HG03342 (cell line): ENCODE measurements at regions not wholly inside any gene's neighbourhood (a gene's known extent, or its start where the extent isn't known, plus 50 kb on each side); places are given as distances from the start of the nearest gene placed in this dataset.

ENCODE experiments used
- ATAC-seq: cut with Tn5 transposase; IDR thresholded peaks from one replicate; pipeline ENCODE4 v1.9.1; 2021; ENCODE audit warnings: mild to moderate bottlenecking, moderate library complexity; ENCODE audit not compliant: unreplicated experiment

DNA sequence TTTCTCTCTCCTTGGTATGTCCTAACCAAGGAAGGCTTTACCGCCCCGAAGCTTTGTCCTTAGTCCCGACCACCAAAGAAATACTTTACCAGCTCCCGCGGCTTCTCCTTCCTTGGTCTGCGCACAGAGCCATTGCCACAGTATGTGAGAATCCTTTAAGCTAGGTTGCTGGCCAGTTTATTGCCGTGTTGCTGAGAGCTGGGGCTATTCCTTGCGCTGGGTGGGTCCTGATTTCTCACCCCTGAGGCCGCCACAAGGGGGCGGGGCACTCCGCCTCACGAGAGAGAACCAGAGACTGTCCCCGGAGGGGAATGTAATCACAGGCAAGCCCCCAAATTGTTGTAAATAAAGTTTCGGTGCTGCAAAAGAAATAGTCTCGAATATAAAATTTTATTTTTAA, 331.0 kb upstream of the PCDH10 start:
- no peak for ATAC-seq

DNA sequence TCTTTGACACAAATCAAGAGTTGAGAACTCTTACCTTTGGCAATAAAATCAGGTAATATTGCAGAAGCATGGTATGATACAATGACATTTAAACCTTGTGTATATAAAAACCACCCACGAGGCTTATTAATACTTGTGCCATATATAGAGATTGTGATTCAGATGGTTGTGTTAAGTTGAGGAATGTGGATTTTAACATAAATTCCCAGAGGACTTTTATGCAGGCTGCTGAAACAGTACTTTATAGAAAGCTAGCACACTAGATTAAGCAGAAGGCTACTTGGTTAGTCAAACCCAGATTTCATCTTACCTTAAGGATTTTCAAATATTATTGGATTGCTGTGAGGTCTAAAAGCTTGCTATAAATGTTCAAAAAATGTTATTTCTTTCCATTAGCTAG, 325.7 kb upstream of the PCDH10 start:
- no peak for ATAC-seq

DNA sequence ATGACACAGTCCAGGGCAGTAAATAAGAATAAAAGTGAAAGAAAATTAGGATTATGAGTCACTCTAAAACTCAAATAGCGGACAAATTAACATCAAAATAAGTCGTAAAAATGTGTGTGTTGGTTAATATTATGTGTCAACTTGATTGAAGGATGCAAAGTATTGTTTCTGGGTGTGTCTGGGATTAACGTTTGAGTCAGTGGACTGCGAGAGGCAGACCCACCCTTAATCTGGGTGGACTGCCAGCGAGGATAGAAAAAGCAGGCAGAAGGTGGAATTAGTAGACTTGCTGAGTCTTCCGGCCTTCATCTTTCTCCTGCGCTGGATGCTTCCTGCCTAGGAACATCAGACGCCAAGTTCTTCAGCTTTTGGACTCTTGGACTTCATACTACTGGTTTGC, 324.3 kb upstream of the PCDH10 start:
- ATAC-seq: no peak

DNA sequence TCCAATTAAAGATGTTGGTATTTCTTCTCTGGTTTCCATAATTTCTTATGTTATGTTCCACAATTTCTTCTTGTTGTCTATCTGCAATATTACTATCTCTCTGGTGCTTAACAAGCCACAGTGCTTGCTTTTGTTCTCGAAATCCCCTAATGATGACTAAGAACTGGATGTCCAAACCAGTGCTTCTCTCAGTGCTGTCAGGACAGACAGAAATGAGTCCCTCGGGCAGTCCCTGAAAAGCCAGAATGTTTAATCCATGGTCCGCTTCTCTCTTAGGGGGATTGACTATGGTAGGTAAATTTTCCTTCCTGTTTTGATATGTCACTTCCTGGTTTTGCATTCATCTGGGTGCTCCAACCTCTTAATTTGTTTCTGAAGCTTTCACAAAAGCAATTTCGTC, 321.6 kb upstream of the PCDH10 start:
- ATAC-seq: peak; percentile 82

DNA sequence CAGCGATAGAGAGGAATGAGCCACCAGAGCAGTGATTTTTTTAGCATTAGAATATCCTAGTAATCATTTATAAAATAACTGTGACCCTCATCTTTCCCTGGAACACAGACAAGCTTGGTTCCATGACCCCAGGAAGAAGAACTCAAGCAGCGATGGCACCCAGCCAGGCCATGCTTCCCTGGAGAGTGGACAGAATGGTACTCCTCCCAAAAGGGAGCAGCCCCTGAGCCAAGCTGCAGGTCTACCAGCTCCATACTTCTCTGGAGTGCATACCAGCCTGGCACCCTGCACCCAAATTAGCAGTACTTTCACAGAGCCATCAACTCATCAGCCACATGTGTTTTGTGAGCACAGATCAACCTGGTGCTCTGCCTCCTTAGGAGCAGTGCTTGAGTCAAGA, 310.9 kb upstream of the PCDH10 start:
- no peak for ATAC-seq

DNA sequence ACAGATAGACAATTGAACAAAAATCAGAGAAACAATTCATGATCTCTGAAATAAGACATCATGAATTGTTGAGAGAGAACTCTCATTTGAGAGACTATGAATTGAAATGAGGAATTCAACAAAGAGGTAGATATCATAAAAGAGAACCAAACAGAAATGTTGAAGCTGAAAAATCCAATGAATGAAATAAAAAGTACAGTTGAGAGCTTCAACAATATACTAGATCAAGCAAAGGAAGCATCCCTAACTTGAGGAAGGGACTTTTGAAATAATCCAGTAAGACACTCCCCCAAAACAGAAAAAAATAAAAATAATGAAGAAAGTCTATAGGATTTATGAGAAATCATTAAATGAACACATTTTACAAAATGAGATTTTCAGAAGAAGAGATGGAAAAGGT, 310.0 kb upstream of the PCDH10 start:
- no peak for ATAC-seq

DNA sequence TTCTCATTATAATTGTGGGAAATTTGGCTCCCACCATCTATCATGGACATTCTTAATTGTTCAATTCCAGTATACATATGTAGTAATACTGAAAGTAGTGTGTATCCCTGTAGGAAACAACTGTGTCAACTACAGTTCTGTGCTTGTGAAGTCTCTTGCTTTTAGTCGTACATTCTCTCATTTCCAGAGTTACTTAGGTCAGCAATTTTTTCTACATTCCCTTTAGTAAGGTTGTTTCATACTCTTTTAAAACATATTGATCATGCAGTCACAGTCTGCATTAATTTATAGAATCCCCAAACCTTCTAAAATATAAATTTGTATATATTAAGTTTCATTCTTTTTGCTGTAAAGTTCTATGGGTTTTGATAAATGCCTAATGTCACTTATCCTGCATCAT, 289.2 kb upstream of the PCDH10 start:
- ATAC-seq: no peak

DNA sequence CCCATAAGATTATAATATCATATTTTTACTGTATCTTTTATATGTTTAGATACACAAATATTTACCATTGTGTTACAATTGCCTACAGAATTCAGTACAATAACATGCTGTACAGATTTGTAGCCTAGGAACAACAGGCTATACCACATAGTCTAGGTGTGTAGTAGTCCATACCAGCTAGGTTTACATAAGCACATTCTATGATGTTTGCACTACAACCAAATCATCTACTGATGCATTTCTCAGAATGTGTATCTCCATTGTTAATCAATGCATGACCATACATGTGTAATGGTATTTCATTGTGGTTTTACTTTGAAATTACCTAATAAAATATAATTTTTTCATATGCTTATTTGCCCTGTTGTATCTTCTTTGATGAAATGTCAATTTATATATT, 288.1 kb upstream of the PCDH10 start:
- no peak for ATAC-seq

DNA sequence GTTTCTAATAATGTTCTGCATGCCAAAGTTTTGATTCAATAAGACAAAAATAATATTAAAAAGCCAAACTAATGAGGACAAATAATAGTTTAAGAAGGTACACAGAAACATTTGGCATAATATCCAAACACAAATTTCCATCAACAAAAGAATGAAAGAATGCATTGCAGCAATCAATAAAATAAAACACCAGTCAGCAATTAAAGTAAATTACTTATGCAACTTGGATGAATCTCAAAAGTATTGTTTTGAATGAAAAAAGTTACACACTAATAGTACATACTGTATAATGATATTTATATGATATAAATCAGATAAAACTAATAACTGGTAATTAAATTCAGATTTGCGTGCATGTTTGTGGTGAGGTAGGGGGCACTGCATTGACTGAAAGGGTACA, 285.5 kb upstream of the PCDH10 start:
- ATAC-seq: no peak

DNA sequence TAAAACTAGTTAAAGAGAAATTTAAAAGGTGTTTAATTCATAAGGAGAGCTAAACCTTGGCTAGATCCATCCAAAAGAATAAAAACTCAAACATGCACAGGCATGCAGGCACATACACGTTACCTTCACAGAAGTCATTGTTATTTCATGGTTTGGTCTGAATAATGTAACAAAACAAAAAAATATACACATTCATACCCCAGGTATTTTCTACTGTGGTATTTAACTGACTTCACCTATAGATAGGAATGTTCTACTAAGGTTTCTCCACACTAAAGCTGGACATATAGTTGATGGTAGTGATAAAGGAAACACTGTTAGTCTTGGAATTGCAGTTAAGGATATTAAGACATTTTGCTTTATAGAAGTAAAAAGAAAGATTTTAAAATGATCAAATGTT, 283.6 kb upstream of the PCDH10 start:
- no peak for ATAC-seq

DNA sequence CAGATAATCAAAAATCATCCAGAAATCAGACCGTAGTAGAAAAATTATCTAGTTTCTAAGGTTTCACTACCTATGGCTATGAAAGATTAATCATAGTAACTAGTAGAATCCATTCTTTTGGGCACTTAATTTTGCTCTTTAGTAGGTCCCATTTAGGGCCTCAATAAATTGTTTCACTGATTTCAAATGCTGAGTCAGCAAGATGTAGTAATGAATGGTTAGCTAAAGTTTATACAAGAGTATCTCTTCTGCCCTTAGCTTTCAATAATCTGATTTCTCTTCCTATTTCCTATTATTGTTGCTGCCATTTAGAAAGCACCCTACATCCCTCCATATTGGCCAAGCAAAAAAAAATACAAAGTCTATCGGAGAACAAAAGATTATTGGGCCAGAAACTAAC, 283.2 kb upstream of the PCDH10 start:
- no peak for ATAC-seq

DNA sequence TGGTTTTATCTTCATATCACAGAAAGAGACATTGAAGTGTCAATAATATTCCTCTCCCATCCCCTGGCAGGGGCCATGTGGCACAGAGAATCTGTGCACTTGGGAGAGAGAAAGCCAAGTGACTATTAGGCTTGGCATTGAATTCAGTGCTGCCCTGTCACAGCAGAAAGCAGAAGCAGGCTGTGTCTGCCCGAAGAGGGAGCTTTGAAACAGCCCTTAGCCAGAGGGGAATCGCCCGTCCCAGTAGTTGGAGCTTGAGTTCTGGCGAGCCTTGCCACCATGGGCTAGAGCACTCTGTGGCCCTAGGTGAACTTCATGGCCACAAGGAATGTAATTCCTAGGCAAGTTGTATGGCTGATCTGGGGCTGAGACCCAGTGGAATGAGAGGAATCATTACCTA, 282.5 kb upstream of the PCDH10 start:
- no peak for ATAC-seq

DNA sequence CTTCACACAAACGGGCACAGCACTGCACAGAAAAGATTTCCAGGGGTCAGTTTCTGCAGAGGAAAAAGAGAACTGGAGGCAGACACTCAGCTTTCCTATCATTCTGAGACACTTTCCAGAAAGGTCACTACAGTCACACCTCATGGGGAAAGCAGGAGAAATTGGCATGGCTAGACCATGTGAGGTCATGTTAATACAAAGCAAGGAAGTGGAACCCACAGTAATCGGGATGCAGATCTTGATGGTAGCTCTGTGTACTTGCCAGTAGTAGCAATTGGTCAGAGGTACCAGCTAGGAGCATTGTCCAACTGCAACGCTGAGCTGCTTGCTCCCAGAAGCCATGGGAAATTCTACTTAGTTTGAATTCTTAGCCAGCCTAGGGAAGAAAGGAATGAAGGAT, 255.3 kb upstream of the PCDH10 start:
- no peak for ATAC-seq

DNA sequence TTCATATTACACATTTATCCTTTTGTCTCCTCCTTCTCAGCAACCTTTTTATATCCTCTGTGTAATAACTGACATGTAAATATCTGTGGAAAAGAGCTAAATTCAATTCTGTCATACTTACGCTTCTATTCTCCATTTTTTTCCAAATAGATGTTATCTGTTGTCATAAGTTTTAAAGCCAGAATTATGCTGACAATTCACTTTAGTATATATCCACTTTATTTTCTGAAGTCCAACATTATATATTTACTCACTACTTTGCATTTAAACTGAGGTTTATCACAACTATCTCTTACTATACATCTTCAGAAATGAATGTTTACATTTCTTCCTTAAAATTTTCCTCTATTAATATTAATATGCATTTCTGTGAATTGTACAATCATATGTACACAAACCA, 247.9 kb upstream of the PCDH10 start:
- no peak for ATAC-seq

DNA sequence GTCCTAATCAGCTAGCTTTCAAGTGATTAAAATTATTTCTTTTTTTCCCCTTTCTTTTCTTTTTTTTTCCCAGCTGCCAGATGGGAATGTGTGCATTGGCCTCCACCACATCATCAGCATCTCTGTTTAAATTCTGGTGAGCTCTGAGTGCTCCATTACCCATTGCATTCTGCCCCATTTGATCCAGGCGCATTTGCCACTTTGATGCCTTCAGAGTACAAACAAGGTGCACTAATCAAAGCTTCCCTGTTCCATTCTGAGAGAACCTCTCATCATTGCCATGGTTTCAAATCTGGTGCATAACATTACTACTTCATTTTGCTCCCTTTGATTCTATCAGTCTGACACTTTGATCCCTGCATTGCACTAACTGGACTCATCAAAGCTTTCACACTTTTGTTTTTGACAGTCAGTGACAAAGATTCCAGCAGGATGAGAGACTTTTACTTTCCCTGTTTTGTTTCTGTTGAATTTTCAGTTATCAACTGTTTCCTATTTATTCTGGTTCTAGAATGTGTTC, 238.8 kb upstream of the PCDH10 start:
- no peak for ATAC-seq

DNA sequence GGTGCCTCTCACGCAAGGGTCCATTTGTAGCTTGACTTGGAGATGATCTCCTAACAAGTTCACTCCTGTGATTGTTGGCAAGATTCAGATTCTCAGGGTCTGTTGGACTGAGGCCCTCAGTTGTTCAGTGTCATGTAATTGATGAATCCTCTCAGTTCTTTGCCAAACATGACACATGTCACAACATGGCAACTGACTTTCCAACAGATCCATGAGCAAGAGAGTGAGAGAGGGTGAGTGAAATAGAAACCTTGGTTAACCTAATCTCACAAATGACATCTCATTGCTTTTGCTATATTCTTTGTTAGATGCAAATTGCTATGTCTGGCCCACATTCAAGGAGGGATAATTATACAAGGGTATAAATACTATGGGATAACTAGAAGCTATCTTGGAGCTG, 231.0 kb upstream of the PCDH10 start:
- no peak for ATAC-seq

DNA sequence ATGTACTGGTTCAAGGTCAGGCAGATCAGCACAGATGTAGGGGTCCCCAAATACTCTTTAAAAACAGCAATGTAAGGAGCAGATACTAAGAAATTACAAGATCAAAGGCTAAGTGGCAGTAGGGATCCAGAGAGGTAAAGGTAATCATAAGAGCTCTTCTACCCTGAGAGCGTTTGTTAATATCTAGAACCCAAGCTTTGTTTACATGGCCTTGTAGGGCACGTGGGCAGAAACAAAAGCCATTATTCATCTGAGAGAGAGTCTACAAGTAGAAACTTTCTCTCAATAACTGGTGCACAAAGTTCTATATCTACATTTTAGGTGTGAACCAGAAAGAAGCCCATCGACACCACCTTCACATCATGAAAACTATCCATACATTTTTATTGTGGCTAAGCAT, 225.6 kb upstream of the PCDH10 start:
- no peak for ATAC-seq

DNA sequence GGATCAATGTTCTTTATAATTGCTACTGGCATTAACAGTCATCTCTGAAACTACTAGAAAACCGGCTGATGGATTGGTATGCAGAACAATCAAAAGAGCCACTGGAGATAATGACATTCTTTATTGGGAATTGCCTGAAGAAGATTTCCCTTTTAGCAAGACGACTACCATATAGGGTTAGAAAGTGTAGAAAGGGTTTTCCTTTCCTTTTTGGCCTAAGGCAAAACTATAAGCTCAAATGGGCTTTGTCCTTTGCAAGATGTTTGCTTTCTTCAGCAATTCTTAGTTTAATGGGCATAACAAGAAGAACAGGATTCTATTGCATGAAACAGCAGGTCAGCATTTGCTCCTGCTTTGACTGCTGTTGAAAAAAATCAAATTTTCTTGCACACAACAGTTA, 214.2 kb upstream of the PCDH10 start:
- ATAC-seq: no peak

DNA sequence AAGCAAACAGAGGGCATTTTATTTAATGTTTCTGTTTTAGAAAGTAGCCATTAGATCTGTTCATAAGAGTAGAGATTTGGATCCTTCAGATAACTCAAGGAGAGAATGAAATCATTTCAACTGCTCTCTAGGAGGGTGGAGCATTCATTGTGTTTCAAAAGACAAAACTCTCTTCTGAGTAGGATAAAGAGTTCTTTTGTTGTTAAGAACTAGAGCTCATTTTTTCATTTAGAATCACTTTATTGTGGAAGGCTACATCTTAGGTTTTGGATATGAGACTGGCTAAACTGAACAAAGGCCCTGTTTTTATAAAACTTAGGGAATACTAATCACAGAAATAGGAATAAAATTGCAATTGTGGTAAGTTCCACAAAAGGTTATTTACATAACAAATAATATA, 193.9 kb upstream of the PCDH10 start:
- no peak for ATAC-seq

DNA sequence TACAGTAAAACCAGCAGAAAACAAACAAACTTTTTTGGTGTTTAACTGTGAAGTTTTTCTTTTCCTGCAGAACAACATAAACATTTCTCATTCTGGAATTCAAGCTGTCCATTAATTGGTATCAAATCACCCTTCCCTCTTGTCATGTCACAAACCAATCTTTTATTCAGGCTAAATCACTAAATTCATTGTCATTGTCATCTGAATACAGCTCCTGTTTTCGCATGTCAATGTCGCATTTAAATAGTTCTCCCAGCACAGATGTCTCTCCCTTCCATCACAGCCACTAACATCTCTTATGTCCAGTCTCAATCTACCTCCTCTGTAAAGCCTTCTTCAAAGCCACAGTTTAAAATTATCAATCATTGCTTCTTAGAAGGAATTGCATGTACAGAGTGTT, 192.1 kb upstream of the PCDH10 start:
- ATAC-seq: no peak

DNA sequence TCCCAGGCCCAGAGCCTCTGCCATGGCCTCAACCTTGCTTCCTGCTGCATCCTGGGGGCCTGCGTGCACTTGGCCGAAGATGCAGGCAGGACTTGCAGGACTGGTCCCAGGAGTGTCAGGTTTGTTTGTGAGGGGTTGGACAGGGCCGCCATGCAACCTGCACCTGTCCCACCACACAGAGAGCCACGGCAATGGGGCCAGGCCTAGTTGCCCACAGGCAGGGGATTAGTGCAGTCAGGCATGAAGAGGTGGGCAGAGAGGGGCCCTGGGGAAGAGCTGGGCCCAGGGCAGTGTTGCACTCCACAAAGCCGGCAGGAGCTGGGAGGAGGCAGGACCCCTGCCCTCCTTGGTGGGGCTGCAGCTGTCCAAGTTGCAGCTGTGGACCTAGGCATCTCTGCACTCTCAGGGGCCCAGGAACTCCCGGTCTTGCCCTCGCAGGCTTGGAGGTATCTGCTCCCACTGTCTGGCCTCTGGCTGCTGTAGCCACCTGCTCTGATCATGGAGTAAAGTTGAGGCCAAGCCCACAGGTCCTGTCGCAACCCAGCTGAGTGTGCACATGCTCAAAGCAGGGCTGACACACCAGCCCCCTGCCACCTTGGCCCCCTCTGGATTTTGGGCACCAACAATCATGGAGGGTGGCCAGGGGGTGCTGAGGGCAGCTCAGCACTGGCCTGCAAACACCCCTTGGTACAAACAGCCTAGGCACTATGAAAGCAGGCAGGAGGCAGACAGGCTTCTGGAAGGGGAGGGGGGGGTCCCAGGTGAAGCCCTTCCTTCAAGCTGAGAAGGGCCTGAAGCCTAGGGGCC, 190.4 kb upstream of the PCDH10 start:
- ATAC-seq: no peak

DNA sequence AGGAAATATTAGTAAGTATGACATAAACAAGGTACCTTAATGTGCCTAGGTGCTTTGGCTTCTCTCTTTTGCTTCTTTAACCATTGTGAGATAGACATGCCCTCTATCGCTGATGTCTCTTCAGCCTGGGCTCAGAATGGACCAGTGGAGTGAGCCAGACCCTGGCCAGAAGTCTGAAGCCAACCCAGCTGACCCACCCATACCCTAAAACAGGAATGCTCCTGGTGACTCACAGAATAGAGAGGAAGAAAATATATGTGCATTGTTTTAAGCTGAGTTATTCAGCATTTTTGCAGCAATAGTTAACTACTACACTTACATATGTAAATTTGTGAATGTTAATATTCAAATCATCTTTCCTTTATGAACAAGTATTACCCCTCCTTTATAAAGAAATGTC, 167.5 kb upstream of the PCDH10 start:
- no peak for ATAC-seq

DNA sequence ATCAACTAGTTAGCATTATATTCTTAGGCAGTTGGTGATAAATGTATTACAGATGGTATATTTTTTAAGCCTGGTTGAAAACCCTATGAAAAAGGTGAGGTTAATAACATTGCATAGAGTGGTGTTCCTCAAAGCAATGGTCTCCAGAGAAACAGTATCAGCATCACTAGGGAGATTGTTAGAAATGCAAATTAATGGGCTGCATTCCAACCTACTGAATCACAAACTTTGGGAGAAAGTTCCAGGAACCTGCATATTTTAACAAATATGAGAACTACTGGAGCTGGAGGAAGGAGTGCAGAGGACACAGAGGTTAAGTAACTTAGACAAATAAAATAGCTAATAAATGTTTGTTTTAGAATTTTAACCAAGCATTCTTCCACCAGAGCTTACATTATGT, 166.9 kb upstream of the PCDH10 start:
- ATAC-seq: no peak
